ENCODE measurements at regions not wholly inside any gene's neighbourhood (a gene's known extent, or its start where the extent isn't known, plus 50 kb on each side); places are given as distances from the start of the nearest gene placed in this dataset.

DNA sequence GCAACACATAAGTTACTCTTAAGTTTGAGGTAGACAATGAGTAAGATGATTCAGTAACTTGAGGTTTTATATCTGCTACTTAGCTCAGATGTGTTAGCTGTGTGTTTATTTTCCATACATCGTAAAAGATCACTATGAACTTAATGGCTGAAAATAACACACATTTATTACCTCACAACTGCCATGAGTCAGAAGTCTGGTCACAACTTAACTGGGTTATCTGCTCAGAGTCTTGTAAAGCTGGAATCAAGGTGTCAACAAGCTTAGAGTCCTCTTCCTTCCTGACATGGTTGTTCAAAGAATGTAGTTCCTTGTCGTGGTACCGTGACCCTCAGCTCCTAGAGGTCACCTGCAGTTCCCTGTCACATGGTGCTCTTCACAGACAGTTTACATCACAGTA lies 204.9 kb upstream of the MAGEB2 start:
- TF ChIP-seq EZH2 (IDR thresholded peaks at IDR 0.05; ENCODE audit: insufficient read depth, poor library complexity, severe bottlenecking) (no peak), EZH2phosphoT487 (IDR thresholded peaks at IDR 0.05; ENCODE audit: insufficient read depth, low read depth) (no peak)

All from GM23248 (cell line).